ENCODE measurements at regions not wholly inside any gene's neighbourhood (a gene's known extent, or its start where the extent isn't known, plus 50 kb on each side); places are given as distances from the start of the nearest gene placed in this dataset.

GRCh38 chr12:125454786-125455480 lies 389.7 kb downstream of the AACS start:
- TF ChIP-seq POLR2A (IDR thresholded peaks at IDR 0.05; ENCODE audit: low read depth, low read length), result no peak
- no peak for TF ChIP-seq E2F4 (IDR thresholded peaks at IDR 0.05; ENCODE audit: low read depth, low read length)
- no peak for TF ChIP-seq GATAD2B (conservative IDR thresholded peaks at IDR 0.05; ENCODE audit: low read depth)
- no peak for TF ChIP-seq EZH2 (IDR thresholded peaks at IDR 0.05; ENCODE audit: borderline replicate concordance, control insufficient read depth, low read depth, low read length)
- TF ChIP-seq TAF1 (IDR thresholded peaks at IDR 0.05; ENCODE audit: borderline replicate concordance, low read depth, low read length), result no peak
